ENCODE measurements at regions not wholly inside any gene's neighbourhood (a gene's known extent, or its start where the extent isn't known, plus 50 kb on each side); places are given as distances from the start of the nearest gene placed in this dataset.

GRCh38 chr10:130485958-130486895 is 350.0 kb downstream of the GLRX3 start:
- DNase-seq (ENCODE audit: low read depth in 2 of 2), result no peak

GRCh38 chr10:130486906-130487305 is 350.7 kb downstream of the GLRX3 start:
- no peak for DNase-seq (ENCODE audit: low read depth in 2 of 2)

GRCh38 chr10:130487566-130487965 is 351.4 kb downstream of the GLRX3 start:
- no peak for DNase-seq (ENCODE audit: low read depth in 2 of 2)

GRCh38 chr10:130489891-130490290 is 353.7 kb downstream of the GLRX3 start:
- no peak for DNase-seq (ENCODE audit: low read depth in 2 of 2)

GRCh38 chr10:130491011-130491692 is 355.0 kb downstream of the GLRX3 start:
- no peak for DNase-seq (ENCODE audit: low read depth in 2 of 2)

GRCh38 chr10:130491693-130492050 is 355.5 kb downstream of the GLRX3 start:
- no peak for DNase-seq (ENCODE audit: low read depth in 2 of 2)

GRCh38 chr10:130492266-130492934 is 356.2 kb downstream of the GLRX3 start:
- DNase-seq (ENCODE audit: low read depth in 2 of 2), result no peak

- no peak for DNase-seq (ENCODE audit: low read depth in 2 of 2)
These were observed 356.8 kb downstream of the GLRX3 start for GRCh38 chr10:130493021-130493420.

GRCh38 chr10:130493446-130494145 is 357.4 kb downstream of the GLRX3 start:
- DNase-seq (ENCODE audit: low read depth in 2 of 2), result no peak

GRCh38 chr10:130495116-130495862 is 359.1 kb downstream of the GLRX3 start:
- DNase-seq (ENCODE audit: low read depth in 2 of 2), result no peak

GRCh38 chr10:130495891-130496636 is 359.9 kb downstream of the GLRX3 start:
- no peak for DNase-seq (ENCODE audit: low read depth in 2 of 2)

GRCh38 chr10:130497056-130498010 is 361.1 kb downstream of the GLRX3 start:
- no peak for DNase-seq (ENCODE audit: low read depth in 2 of 2)

GRCh38 chr10:130498042-130498441 is 361.9 kb downstream of the GLRX3 start:
- DNase-seq (ENCODE audit: low read depth in 2 of 2), result no peak

GRCh38 chr10:130498934-130499333 is 362.7 kb downstream of the GLRX3 start:
- no peak for DNase-seq (ENCODE audit: low read depth in 2 of 2)

GRCh38 chr10:130499541-130499940 is 363.4 kb downstream of the GLRX3 start:
- no peak for DNase-seq (ENCODE audit: low read depth in 2 of 2)

- DNase-seq (ENCODE audit: low read depth in 2 of 2), result no peak
These were observed 364.2 kb downstream of the GLRX3 start for GRCh38 chr10:130500261-130501000.

- no peak for DNase-seq (ENCODE audit: low read depth in 2 of 2)
These were observed 371.3 kb downstream of the GLRX3 start for GRCh38 chr10:130507461-130507860.

- no peak for DNase-seq (ENCODE audit: low read depth in 2 of 2)
These were observed 373.9 kb downstream of the GLRX3 start for GRCh38 chr10:130509881-130510689.

All from stimulated activated CD4-positive, alpha-beta T cell treated with anti-CD3 and anti-CD28 coated beads, Interleukin-4, amount 100 ng/mL, for 48 hours (primary cell).